ENCODE measurements at regions not wholly inside any gene's neighbourhood (a gene's known extent, or its start where the extent isn't known, plus 50 kb on each side); places are given as distances from the start of the nearest gene placed in this dataset.

GRCh38 chr10:94260455-94260854 lies 102.3 kb downstream of the NOC3L start:
- TF ChIP-seq CTCF (IDR thresholded peaks at IDR 0.05) (no peak), POLR2A (IDR thresholded peaks at IDR 0.05) (no peak)

Data from testis (tissue), 2 donors.